22Rv1 (cell line): ENCODE measurements at regions not wholly inside any gene's neighbourhood (a gene's known extent, or its start where the extent isn't known, plus 50 kb on each side); places are given as distances from the start of the nearest gene placed in this dataset.

Source experiments
- ZFX ChIP-seq: fragments of 450-650 bp; IDR thresholded peaks from 2 replicates; pipeline ENCODE4 v1.6.1; 2017; ENCODE audit warnings: antibody characterized with exemption, borderline replicate concordance
- TF ChIP-seq, protein P1 (sequence below): fragments of 450-650 bp; IDR thresholded peaks from 2 replicates; pipeline ENCODE4 v1.5.1; 2017; ENCODE audit warnings: mild to moderate bottlenecking

DNA sequence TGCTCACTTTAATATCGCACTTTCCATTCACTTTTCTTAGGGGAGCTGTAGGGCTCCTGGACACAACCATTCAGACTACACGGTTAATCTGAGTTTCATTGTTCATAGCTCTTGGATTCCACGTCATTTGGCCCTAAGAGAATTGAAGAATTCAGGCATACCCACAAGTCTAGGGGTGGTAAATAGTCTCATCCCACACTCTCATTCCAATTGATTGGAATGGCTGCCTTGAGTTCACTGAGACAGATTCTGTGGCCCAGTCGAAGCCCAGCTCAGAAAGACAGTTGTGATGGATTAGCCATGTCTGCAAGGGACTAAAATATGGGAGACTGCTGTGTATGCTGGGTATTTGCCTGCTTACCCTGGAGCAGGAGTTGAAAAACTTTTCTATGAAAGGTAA is 124.6 kb downstream of the TFCP2L1 start:
- TF ChIP-seq, protein P1, sequence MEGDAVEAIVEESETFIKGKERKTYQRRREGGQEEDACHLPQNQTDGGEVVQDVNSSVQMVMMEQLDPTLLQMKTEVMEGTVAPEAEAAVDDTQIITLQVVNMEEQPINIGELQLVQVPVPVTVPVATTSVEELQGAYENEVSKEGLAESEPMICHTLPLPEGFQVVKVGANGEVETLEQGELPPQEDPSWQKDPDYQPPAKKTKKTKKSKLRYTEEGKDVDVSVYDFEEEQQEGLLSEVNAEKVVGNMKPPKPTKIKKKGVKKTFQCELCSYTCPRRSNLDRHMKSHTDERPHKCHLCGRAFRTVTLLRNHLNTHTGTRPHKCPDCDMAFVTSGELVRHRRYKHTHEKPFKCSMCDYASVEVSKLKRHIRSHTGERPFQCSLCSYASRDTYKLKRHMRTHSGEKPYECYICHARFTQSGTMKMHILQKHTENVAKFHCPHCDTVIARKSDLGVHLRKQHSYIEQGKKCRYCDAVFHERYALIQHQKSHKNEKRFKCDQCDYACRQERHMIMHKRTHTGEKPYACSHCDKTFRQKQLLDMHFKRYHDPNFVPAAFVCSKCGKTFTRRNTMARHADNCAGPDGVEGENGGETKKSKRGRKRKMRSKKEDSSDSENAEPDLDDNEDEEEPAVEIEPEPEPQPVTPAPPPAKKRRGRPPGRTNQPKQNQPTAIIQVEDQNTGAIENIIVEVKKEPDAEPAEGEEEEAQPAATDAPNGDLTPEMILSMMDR: no peak
- no peak for TF ChIP-seq ZFX
